OCI-LY7 (cell line): ENCODE measurements at regions not wholly inside any gene's neighbourhood (a gene's known extent, or its start where the extent isn't known, plus 50 kb on each side); places are given as distances from the start of the nearest gene placed in this dataset.

Source experiments
- BruUV-seq: library from RNA; stranded (reverse); fragments of 400-500 nt; replicated peaks from 2 replicates; lab custom pipeline; 2021; lab: Mats Ljungman, UMichigan
- CTCF ChIA-PET: fragments of 300-600 bp; sonication (Branson Sonifier 250); formaldehyde crosslinking; loops from one replicate; lab custom pipeline; 2022; ENCODE audit warnings: antibody characterized with exemption; ENCODE audit not compliant: unreplicated experiment; lab: Charles Lee
- POLR2A ChIA-PET: fragments of 300-600 bp; sonication (Branson Sonifier 250); formaldehyde crosslinking; loops from one replicate; lab custom pipeline; 2022; ENCODE audit warnings: antibody characterized with exemption; lab: Charles Lee
- DNase-seq: peaks from one replicate; pipeline ENCODE4 v3.0.0-alpha.2; 2015; ENCODE audit warnings: low spot score
- H2AFZ ChIP-seq: fragments of 200-600 bp; sonication (generic), shearing (Covaris generic); 2 replicates; pipeline ENCODE4 v1.6.1; 2014; ENCODE audit warnings: mild to moderate bottlenecking, antibody characterized with exemption, low read length, moderate library complexity
- H3K27ac ChIP-seq: fragments of 200-600 bp; sonication (generic); 2 replicates; pipeline ENCODE4 v1.5.1; 2014; ENCODE audit warnings: mixed run types, low read depth, mild to moderate bottlenecking, moderate library complexity, low read length, inconsistent platforms; ENCODE audit not compliant: poor library complexity, severe bottlenecking
- H3K36me3 ChIP-seq: fragments of 200-600 bp; sonication (generic); 2 replicates; pipeline ENCODE4 v1.6.1; 2014; ENCODE audit warnings: mild to moderate bottlenecking, antibody characterized with exemption, low read length, moderate library complexity, mixed read lengths; ENCODE audit not compliant: insufficient read depth
- H3K4me1 ChIP-seq: fragments of 200-600 bp; sonication (generic); 2 replicates; pipeline ENCODE4 v1.5.1; 2014; ENCODE audit warnings: mild to moderate bottlenecking, low read length; ENCODE audit not compliant: insufficient read depth, poor library complexity, severe bottlenecking
- H3K4me2 ChIP-seq: fragments of 200-600 bp; sonication (generic); 2 replicates; pipeline ENCODE4 v1.6.1; 2014; ENCODE audit warnings: mild to moderate bottlenecking, low read length
- H3K4me3 ChIP-seq: fragments of 200-600 bp; sonication (generic); 2 replicates; pipeline ENCODE4 v1.5.1; 2014; ENCODE audit warnings: mild to moderate bottlenecking, low read depth, low read length; ENCODE audit not compliant: poor library complexity, severe bottlenecking
- H3K79me2 ChIP-seq: fragments of 200-600 bp; sonication (generic); 2 replicates; pipeline ENCODE4 v1.6.1; 2016; ENCODE audit warnings: low read depth, mild to moderate bottlenecking, low read length, moderate library complexity, mixed read lengths; ENCODE audit not compliant: insufficient read depth
- H3K9me2 ChIP-seq: fragments of 200-600 bp; sonication (generic); 2 replicates; pipeline ENCODE4 v1.6.1; 2016; ENCODE audit warnings: mild to moderate bottlenecking, low read length, mixed read lengths; ENCODE audit not compliant: insufficient read depth
- H3K9me3 ChIP-seq: fragments of 200-600 bp; sonication (generic); 2 replicates; pipeline ENCODE4 v1.6.1; 2014; ENCODE audit warnings: mild to moderate bottlenecking, mixed run types, low read length, mixed read lengths
- H4K20me1 ChIP-seq: fragments of 200-600 bp; sonication (generic); 2 replicates; pipeline ENCODE4 v1.6.1; 2014; ENCODE audit warnings: mild to moderate bottlenecking, antibody characterized with exemption, low read length, moderate library complexity, mixed read lengths; ENCODE audit not compliant: insufficient read depth
- EZH2phosphoT487 ChIP-seq: fragments of 200-600 bp; sonication (generic); IDR thresholded peaks from 2 replicates; pipeline ENCODE4 v1.6.1; 2018; ENCODE audit warnings: low read depth, borderline replicate concordance, mild to moderate bottlenecking, mixed run types, antibody characterized with exemption, low read length, moderate library complexity, mixed read lengths
- intact Hi-C: fragments of 100-400 bp; cut with micrococcal nuclease; formaldehyde crosslinking; loops from one replicate; pipeline ENCODE4 v1.10.0; 2022; ENCODE audit not compliant: unreplicated experiment
- TF ChIP-seq, protein P1 (sequence below): fragments of 200-600 bp; sonication (generic); conservative IDR thresholded peaks from 2 replicates; pipeline ENCODE4 v1.5.1; 2014; ENCODE audit warnings: mild to moderate bottlenecking, antibody characterized with exemption, low read length, moderate library complexity, mixed read lengths

- ChIA-PET POLR2A (no interaction called here), CTCF (no interaction called here)
- Histone ChIP-seq H2AFZ (no peak overlapping the region), H3K4me3 (no peak overlapping the region), H3K9me3 (peaks cover 7% of the 10 kb centered on the region), H3K36me3 (no peaks in the 10 kb centered on the region), H3K79me2 (no peaks in the 10 kb centered on the region), H3K4me1 (no peaks in the 10 kb centered on the region), H3K9me2 (no peaks in the 10 kb centered on the region), H3K27ac (no peak overlapping the region), H3K4me2 (no peak overlapping the region), H4K20me1 (no peaks in the 10 kb centered on the region)
- no TSS peak for BruUV-seq
- DNase-seq = no peak
- TF ChIP-seq, protein P1, sequence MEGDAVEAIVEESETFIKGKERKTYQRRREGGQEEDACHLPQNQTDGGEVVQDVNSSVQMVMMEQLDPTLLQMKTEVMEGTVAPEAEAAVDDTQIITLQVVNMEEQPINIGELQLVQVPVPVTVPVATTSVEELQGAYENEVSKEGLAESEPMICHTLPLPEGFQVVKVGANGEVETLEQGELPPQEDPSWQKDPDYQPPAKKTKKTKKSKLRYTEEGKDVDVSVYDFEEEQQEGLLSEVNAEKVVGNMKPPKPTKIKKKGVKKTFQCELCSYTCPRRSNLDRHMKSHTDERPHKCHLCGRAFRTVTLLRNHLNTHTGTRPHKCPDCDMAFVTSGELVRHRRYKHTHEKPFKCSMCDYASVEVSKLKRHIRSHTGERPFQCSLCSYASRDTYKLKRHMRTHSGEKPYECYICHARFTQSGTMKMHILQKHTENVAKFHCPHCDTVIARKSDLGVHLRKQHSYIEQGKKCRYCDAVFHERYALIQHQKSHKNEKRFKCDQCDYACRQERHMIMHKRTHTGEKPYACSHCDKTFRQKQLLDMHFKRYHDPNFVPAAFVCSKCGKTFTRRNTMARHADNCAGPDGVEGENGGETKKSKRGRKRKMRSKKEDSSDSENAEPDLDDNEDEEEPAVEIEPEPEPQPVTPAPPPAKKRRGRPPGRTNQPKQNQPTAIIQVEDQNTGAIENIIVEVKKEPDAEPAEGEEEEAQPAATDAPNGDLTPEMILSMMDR = no peak
- TF ChIP-seq EZH2phosphoT487 = no peak
- intact Hi-C loops = no loop called here
These were observed 82.3 kb upstream of the RNU6-1 start for GRCh38 chr15:67922106-67922675.

- H3K4me1 ChIP-seq = no peaks in the 10 kb centered on the region
- intact Hi-C loops = no loop called here
- H3K27ac ChIP-seq = no peak overlapping the region
- no peaks in the 10 kb centered on the region for H3K79me2 ChIP-seq
- H3K36me3 ChIP-seq = no peaks in the 10 kb centered on the region
- POLR2A ChIA-PET = interaction anchor here (0.6 kb wide), 2 partner anchors 267 to 592 kb away, joined by 3 read pairs; no protein-coding TSS in a partner anchor
- BruUV-seq = no TSS peak
- H3K9me2 ChIP-seq = no peaks in the 10 kb centered on the region
- H3K4me2 ChIP-seq = no peak overlapping the region
- H3K4me3 ChIP-seq = no peak overlapping the region
- no peak for DNase-seq
- CTCF ChIA-PET = no interaction called here
- TF ChIP-seq, protein P1 = no peak
- no peak for TF ChIP-seq EZH2phosphoT487
- no peaks in the 10 kb centered on the region for H4K20me1 ChIP-seq
- H3K9me3 ChIP-seq = peaks cover 7% of the 10 kb centered on the region
- no peak overlapping the region for H2AFZ ChIP-seq
These were observed 83.4 kb upstream of the RNU6-1 start for GRCh38 chr15:67922971-67923945.
